HG03575 (cell line): ENCODE measurements at regions not wholly inside any gene's neighbourhood (a gene's known extent, or its start where the extent isn't known, plus 50 kb on each side); places are given as distances from the start of the nearest gene placed in this dataset.
"Not testable (repeated sequence)": the region's sequence is repeated elsewhere in the genome, so short reads cannot be mapped to it uniquely, and the experiment has no call there.

ENCODE experiments used
- ATAC-seq: cut with Tn5 transposase; IDR thresholded peaks from one replicate; pipeline ENCODE4 v1.9.1; 2021; ENCODE audit not compliant: unreplicated experiment, insufficient number of reproducible peaks, low FRiP score; ENCODE audit errors: extremely low read depth

- ATAC-seq, result no peak
These were observed 272.1 kb upstream of the EYS start for GRCh38 chr6:65979120-65979519.

GRCh38 chr6:65971252-65971651 is 264.2 kb upstream of the EYS start:
- not testable (repeated sequence) for ATAC-seq

- ATAC-seq, result no peak
These were observed 257.2 kb upstream of the EYS start for GRCh38 chr6:65964261-65964660.

- no peak for ATAC-seq
These were observed 248.0 kb upstream of the EYS start for GRCh38 chr6:65955034-65955433.

- no peak for ATAC-seq
These were observed 241.0 kb upstream of the EYS start for GRCh38 chr6:65948062-65948461.

- no peak for ATAC-seq
These were observed 236.5 kb upstream of the EYS start for GRCh38 chr6:65943548-65943947.

- no peak for ATAC-seq
These were observed 236.0 kb upstream of the EYS start for GRCh38 chr6:65943051-65943450.

GRCh38 chr6:65938000-65938399 is 231.0 kb upstream of the EYS start:
- no peak for ATAC-seq

- no peak for ATAC-seq
These were observed 228.4 kb upstream of the EYS start for GRCh38 chr6:65935412-65935811.

GRCh38 chr6:65933390-65933789 is 226.4 kb upstream of the EYS start:
- no peak for ATAC-seq

GRCh38 chr6:65927141-65927540 is 220.1 kb upstream of the EYS start:
- no peak for ATAC-seq

- ATAC-seq, result no peak
These were observed 217.4 kb upstream of the EYS start for GRCh38 chr6:65924411-65924810.

GRCh38 chr6:65922049-65922448 is 215.0 kb upstream of the EYS start:
- no peak for ATAC-seq

GRCh38 chr6:65908065-65908464 is 201.0 kb upstream of the EYS start:
- no peak for ATAC-seq

- no peak for ATAC-seq
These were observed 197.0 kb upstream of the EYS start for GRCh38 chr6:65903992-65904391.

- no peak for ATAC-seq
These were observed 193.9 kb upstream of the EYS start for GRCh38 chr6:65900928-65901327.

- ATAC-seq, result no peak
These were observed 189.1 kb upstream of the EYS start for GRCh38 chr6:65896140-65896539.

- ATAC-seq, result no peak
These were observed 169.6 kb upstream of the EYS start for GRCh38 chr6:65876668-65877067.

- ATAC-seq, result no peak
These were observed 145.4 kb upstream of the EYS start for GRCh38 chr6:65852369-65852852.

GRCh38 chr6:65830151-65830550 is 123.1 kb upstream of the EYS start:
- ATAC-seq, result no peak

- ATAC-seq, result no peak
These were observed 112.1 kb upstream of the EYS start for GRCh38 chr6:65819152-65819551.

GRCh38 chr6:65818576-65818975 is 111.5 kb upstream of the EYS start:
- ATAC-seq, result no peak
